ENCODE measurements at regions not wholly inside any gene's neighbourhood (a gene's known extent, or its start where the extent isn't known, plus 50 kb on each side); places are given as distances from the start of the nearest gene placed in this dataset.
"Not testable (repeated sequence)": the region's sequence is repeated elsewhere in the genome, so short reads cannot be mapped to it uniquely, and the experiment has no call there.

DNA sequence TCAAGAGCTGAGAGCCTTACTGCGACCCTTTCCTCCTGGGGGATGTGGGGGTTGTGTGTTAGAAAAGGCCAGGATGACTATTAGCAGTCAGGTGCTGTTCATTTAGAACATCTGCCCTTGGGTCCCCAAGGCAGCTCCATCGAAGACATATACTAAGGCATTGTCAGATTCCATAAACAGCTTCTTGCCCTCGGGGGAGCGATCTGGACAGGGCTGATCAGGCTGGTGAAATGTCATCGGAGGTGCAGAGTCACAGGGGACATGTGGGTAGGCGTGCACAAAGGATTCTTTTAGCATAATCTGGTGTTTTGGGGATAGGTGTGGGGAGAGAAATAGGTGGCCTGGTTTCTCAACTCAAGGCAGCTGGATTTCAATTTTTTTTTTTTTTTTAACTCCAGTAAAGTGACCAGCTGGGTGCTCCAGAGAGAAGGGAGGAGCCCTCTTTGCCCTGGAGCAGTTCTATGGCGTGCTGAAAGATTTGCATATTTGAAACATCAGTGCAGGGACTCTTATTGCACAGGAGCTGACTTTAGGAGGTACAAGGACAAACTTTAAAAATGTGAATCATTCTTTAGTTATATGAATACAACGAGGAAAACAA, 160.1 kb downstream of the SUDS3 start:
- no peak for DNase-seq (ENCODE audit: low read depth)

DNA sequence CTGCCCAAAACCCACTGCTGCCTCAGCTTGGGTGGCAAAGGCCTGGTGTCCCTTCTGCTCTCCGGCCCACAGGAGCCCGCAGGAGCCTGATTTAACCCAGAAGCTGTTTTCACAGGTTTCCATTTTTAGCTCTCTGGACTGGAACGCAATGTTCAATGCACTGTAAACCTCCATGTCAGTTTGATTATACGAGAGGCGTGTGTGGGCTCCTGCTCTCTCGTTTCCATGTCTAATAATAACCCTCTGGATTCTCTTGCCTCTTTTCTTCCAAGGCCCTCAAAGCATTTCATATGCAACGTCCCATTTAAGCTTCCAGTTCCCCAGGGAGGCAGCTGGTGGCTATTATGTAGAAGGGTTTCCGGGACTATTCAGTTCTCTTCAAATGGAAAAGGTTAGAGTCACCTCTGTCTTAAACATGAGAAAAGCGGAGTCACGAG, 161.1 kb downstream of the SUDS3 start:
- no peak for DNase-seq (ENCODE audit: low read depth)

DNA sequence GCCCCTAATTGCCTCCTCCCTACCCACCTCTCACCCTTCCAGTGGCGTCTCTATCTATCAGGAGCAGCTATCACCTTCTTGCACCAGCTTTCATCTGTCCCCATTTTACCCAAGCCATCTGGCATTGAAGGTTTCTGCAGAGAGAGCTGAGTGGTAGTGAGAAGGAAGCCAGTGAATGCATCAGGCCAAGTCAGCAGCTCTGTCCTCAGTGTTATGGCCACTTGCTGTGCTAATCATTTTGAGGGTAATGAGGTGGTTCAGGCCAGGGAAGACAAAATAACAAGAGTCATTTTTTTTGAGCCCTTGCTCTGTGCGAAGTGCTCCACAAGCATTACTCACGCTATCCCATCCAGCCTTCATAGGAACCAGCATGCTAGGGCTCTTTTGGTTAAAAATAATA, 164.7 kb downstream of the SUDS3 start:
- no peak for DNase-seq (ENCODE audit: low read depth)

DNA sequence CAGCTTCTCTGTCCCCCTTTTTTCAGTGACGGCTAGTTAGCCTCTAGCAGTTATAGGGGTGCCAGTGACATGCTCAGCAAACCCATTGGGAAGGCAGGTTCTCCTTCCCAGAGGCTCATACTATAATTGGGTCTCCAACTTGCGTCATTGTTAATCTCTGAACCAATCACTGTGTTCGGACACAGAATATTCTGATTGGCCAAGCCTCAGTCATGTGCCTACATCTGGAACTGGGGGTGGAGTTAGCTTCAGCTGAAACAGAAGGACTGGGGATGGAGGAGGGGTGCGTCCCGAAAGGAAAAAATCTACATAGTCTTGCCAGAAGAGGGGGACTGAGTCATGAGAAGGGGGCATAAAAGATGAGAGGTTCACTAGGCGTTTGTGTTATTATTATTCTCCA, 165.6 kb downstream of the SUDS3 start:
- DNase-seq (ENCODE audit: low read depth): peak; percentile 29

DNA sequence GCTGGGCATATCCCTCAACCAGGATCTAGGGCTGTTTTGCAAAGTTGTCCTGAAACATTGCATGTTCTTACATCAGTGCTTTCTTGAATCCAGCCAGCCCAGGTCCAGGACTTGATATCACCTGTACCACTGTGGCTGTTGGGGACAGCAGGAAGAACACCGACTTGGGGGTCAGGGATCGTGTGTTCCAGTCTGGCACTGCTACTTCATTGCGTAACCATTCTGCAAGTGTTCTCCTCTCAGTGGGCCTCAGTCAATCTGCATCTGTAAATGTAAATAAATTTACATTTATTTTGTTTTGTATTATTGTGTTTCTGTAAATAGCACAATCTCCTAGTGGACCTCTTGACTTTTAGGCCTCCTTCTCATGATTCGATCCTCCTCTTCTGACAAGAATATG, 167.3 kb downstream of the SUDS3 start:
- DNase-seq (ENCODE audit: low read depth): no peak

DNA sequence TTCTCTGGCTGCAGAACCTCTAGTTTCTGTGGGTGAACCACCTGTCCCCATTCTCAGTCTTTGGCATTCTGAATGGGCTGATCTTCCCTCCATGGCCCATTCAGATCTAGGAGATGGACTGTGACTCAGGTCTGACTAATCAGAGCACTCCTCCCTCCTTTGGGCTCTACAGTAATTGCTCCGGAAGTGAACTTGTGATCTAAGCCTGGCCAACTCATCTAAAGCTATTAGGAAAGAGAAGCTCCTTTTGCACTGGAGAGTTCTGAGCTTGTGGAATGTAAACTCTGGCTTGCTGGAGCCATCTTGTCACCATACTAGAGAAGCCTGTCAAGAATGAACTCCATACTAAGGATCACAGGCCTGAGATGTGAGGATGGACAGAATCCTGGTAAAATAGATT, 168.2 kb downstream of the SUDS3 start:
- peak; percentile 73 for DNase-seq (ENCODE audit: low read depth)

DNA sequence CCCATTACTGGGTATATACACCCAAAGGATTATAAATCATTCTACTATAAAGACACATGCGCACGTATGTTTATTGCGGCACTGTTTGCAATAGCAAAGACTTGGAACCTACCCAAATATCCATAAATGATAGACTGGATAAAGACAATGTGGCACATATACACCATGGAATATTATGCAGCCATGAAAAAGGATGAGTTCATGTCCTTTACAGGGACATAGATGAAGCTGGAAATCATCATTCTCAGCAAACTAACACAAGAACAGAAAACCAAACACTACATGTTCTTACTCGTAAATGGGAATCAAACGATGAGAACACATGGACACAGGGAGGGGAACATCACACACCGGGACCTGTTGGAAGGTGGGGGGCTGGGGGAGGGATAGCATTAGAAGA, 171.3 kb downstream of the SUDS3 start:
- not testable (repeated sequence) for DNase-seq (ENCODE audit: low read depth)

DNA sequence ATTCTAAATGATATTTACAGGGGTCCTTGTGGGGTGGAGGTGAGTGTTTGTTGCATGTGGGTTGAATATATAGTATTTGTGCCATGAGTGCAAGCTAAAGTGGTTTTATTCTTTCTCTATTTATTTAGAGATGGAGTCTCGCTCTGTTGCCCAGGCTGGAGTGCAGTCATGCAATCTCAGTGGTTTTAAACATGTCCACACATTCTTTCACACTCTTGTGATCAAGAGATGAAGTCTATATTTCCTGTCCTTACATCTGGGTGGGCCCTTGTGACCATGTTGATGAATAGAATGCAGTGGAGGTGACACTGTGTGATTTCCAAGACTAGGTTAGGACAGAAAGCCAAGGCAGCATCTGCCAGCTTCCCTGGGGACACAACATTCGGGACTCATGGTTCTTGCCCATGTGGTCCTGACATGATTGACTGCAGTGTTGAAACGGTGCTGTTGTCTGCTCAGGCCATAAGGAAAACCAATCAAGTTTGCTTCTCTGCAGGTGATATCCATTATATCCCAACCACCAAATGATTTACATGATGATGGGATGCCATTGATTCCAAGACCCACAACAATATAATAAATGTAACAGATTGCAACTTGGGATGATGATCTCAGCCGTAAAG, 172.6 kb downstream of the SUDS3 start:
- DNase-seq (ENCODE audit: low read depth): no peak

DNA sequence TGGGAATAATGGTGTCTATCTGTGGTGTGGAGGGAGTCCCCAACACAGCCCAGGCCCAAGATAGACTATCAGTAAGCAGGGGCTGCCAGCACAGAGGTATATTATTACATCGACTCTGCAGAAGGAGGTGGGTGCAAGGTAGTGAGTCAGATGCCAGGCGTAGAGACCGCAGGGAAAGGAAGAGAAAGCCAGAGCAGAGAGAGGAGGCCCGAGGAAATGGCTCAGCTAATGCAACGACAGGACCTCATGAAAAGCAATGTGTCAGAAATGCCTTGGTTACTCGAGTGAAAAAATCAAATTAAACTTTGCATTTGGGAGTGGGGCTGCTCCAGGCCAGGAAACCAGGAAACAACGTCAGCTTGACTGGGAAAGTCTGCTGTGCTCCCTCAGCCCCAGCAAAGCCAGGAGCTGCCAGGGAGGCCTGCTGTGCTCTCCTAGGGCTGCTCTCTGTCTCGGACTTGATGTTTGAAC, 173.2 kb downstream of the SUDS3 start:
- DNase-seq (ENCODE audit: low read depth): peak; percentile 5

DNA sequence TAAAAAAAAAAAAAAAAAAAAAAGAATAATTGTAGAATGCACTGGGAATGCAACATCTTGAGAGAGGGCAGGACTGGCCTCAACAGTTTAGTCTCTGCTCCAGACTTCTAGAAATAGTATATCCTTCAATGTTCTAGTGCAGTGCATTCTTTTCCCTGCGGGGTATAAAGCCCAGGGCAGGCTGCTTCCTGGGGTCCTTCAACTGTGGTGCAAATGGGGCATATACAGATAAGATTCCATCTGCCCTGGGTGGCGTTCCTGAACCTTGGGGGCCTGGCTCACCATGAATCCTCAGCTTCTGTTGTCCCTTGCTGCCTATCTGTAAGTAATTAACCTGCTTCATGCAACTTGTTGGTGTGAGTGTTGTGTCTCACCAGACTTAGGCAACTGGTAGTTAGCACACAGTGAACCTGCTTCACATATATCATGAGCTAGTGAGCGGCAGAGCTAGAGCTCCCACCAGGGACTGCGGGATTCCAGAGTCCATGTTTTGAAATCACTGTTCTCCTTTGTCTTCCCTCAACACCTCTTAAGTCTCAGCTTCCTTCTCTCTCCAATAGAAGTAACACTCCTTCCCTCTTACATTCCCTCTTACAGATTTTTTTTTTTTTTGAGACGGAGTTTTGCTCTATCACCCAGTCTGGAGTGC, 177.6 kb downstream of the SUDS3 start:
- no peak for DNase-seq (ENCODE audit: low read depth)

DNA sequence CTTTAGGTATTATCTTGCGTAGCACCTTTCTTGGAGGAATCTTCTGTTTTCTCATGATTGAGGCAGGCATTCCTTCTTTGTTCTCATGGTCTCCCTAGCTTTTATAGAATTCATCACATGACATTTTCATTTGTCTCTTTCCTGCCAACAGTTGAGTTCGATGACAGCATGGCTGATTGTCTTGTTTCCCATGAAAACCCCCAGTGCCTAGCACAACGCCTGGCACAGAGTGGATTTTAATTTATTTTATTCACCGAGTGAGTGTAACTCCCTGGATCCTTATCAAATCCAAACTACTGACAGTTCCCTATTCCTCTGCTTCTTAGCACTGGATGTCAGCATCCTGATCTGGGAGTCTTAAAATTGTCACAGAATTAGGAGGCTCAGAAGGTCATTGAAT, 182.6 kb downstream of the SUDS3 start:
- no peak for DNase-seq (ENCODE audit: low read depth)

DNA sequence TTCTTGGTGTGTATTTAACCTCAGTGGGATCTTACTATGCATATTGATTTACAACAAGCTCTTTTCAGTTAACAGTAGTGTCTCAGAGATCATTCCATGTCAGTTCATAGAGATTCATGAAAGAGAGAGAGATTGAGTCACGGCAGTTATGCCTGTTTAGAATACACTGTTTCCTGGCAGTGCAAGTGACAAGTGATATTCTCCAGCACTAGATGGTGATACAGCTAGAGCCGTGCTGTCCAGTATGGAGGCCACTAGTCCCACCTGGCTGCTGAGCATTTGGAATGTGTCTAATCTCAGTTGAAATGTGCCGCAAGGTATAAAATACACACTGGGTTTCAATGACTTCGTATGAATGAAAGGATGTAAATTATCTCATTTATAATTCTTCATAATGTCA, 184.4 kb downstream of the SUDS3 start:
- no peak for DNase-seq (ENCODE audit: low read depth)

DNA sequence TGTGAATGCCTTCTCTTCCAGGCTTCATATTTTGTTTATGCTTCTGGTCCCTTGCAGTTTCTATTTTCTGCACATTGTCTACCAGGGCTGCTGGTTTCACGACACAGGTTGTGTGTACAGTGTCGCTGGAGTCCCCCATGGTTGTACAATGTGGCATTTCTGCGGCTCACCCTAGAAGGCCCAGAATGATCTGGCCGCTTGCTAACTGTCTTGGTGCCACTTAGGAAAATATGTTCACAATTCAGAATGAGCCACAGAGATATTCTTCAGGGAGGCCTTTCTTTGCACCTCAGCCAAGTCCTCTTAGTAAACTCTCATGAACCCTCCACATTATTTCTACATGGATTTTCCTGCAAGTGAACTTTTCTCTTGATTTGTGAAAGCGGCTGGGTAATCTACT, 195.4 kb downstream of the SUDS3 start:
- no peak for DNase-seq (ENCODE audit: low read depth)

DNA sequence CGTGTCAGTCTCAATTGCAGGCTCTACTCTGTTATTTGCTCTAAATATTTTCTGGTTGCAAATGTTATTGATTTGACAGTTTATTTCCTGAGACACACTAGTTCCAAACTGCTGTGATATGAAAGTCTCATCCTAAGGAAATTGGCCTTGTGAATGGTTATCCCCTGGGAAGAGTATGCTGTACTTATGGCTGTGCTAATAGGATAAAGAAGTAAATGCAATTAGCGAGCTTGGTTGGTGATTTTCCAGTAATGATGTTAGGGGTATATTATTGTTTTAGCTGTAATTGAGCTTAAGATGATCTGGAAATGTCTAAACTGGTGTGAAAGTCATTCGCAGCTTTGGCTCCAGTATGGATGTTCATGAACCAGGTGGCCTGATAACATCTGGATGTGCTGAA, 197.9 kb downstream of the SUDS3 start:
- DNase-seq (ENCODE audit: low read depth): no peak

DNA sequence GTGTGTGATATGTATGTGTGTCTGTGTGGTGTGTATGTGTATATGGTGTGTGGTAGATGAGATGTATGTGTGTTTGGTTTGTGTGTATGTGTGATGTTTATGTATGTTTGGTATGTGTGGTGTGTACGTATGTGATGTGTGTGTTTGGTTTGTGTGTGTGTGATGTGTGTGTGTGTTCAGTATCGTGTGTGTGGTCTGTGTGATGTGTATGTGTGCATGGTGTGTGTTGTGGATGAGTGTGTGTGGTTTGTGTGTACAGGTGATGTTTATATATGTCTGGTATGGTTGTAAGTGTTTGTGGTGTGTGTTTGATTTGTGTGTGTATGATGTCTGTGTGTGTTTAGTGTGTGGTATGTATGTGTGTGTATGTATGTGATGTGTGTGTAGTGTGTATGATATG, 199.4 kb downstream of the SUDS3 start:
- DNase-seq (ENCODE audit: low read depth): no peak

DNA sequence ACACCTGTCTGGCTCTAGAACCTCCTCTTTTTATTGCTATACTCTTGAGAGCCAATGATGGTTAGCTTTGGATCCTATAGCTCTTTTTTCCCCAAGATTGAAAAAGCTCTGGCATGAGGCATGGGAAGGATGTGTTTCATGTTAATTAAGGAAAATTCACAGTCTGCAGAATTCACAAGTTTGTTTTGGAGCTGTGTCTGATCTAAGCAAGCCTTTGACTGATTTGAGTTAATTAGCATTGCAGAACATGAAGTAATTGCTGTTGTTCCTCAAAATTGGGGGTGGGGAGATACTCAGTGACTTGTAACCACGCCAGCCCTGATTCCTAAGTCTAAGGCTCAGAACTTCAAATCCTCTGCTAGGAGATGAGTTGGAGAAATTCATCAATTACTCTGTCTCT, 205.0 kb downstream of the SUDS3 start:
- DNase-seq (ENCODE audit: low read depth): no peak

DNA sequence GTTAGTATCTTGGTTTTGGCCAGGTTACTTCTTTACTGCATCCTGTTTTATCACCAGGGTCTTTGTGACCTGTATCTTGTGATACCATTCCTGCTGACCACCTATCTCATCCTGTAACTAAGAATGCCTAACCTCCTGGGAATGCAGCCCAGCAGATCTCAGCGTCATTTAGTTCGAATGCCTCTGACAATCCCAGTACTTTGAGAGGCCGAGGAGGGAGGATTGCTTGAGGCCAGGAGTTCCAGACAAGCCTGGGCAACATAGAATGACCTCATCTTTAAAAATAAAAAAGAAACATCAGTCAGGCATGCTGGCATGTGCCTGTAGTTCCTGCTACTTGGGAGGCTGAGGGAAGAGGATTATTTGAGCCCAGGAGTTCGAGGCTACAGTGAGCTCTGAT, 206.5 kb downstream of the SUDS3 start:
- no peak for DNase-seq (ENCODE audit: low read depth)

DNA sequence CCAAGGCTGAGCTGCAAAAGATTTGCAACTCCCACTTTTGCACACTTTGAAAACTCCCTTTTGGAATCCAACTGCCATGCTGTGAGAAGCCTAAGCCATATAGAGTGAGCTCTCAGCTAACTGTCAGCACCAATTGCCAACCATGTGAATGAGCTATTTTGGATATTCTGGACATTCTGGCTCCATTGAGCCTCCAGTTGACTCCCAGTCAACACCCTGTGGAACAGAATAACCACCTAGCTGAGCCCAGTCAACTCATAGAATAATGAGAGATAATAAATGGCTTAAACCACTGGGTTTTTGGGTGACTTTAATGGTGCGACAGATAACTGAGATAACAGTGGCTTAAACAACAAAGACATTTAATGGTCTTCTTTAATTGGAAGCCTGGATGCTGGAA, 210.1 kb downstream of the SUDS3 start:
- no peak for DNase-seq (ENCODE audit: low read depth)

DNA sequence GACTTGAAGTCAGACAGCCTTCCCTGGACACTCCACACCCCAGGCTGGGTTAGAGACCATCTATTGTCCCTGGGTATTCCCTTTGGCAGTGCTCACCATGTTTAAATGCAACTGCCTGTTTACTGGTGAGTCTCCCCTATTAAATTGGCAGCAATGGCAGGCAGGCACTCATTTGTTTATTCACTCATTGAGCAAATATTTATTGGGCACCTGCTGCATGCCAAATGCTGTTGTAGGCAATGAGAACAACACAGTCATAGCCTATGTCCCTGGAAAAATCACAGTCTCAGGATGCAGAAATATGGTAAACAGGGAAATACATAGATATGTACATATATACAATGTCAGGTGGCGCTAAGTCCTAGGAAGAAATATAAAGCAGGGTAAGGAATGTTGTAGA, 212.8 kb downstream of the SUDS3 start:
- no peak for DNase-seq (ENCODE audit: low read depth)

DNA sequence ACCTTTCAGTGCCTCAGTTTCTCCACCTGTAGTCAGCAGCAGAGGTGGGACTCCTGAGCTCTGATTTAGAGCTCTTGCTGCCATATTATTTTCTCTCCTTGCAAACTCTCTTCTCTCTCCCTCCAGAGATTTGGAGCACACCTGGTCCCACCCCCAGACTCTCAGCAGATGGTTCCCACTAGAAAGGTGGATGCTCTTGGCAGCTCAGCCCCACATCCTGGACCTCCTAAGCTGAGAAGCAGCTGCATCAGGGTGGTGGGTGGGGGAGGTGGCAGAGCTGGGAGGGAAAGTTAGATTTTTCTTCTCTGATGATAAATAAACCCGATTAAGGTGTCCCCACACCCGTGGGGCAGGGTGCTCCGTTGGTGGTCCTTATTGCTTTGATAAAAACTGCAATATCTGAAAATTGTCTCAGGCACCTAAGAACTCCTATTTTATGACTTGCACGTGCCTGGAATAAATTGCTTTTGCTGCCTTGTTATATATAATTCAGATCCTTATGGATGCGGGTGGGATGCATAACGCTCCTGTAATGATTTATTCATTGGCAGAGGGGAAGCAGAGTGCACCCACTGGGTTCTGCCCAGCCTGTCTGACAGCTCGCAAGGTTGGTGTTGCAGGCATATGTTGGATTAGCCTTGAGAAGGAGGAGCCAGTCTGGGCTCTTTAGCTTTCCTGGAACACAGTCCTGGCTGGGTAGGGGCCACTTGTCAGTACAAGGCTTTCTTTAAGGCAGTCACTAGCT, 214.2 kb downstream of the SUDS3 start:
- no peak for DNase-seq (ENCODE audit: low read depth)

DNA sequence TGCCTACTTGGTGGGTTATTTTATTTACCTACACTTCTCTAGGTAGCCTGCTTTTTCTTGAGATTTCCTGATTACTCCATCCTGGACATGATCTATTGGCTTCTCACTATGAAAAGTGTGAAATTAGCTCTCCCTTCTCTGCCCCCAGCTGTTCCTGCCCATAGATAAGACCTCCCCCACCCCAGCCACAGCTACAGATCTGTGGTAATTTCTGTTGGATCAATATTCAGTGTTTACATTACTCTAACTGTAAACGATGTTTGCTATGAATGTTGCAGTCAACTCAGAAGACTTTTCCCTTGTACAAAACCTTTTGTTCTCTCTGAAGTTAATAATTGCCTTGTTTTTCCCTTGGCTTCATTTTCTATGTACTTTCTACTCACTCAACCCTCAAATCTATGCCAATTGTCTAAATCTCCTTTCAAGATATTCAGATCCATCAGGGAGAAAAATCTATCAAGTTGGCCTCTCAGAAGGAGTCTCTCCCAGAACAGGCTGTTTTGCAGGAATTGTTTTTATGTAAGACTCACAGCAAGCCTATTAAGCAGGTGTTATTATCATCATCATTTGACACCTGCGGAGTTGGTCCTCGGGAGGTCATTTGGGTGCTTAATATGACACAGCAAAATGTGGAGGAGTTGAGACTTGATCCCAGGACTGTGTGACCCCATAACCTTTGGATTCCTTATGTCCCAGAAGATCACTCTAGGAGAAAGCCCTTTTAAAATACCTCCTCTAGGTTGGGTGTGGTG, 227.4 kb downstream of the SUDS3 start:
- DNase-seq (ENCODE audit: low read depth): no peak

DNA sequence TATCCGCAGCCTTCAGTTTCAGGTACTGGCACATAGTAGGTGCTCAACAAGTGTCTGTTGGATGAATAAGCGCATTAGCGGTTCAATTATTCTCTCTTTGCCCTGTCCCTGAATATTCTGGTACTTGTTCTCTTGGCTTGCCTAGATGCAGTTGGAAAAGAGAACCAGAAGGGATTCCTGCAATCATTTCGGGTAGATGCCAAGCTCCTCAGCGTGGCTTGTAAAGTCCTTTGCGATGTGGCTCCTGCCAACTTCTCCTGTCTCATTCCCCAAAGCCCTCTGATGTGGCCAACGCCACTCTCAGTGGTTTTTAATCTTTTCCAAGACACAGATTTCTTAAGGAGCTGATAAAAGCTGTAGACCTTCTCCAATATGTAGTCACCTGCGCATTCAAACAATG, 230.3 kb downstream of the SUDS3 start:
- no peak for DNase-seq (ENCODE audit: low read depth)
